IgD-negative memory B cell (primary cell): ENCODE measurements at regions not wholly inside any gene's neighbourhood (a gene's known extent, or its start where the extent isn't known, plus 50 kb on each side); places are given as distances from the start of the nearest gene placed in this dataset.

Experiments
- H3K27ac Mint-ChIP-seq, 3 donors: one replicate each; pipeline ENCODE4 v1.8.0; 2020 to 2022; ENCODE audit warnings: mild to moderate bottlenecking in 3 of 3, mixed read lengths in 3 of 3, moderate library complexity in 1 of 3
- H3K27me3 Mint-ChIP-seq: one replicate; pipeline ENCODE4 v1.8.0; 2021; ENCODE audit warnings: mixed read lengths
- H3K36me3 Mint-ChIP-seq: one replicate; pipeline ENCODE4 v1.8.0; 2020; ENCODE audit warnings: mild to moderate bottlenecking, mixed read lengths
- H3K4me1 Mint-ChIP-seq, 3 donors: one replicate each; pipeline ENCODE4 v1.8.0; 2020 to 2022; ENCODE audit warnings: mixed read lengths in 3 of 3, mild to moderate bottlenecking in 1 of 3
- H3K4me3 Mint-ChIP-seq, 4 donors: one replicate each; pipeline ENCODE4 v1.8.0; 2020 to 2022; ENCODE audit warnings: mild to moderate bottlenecking in 4 of 4, mixed read lengths in 4 of 4, moderate library complexity in 3 of 4
- H3K9me3 Mint-ChIP-seq, 3 donors: one replicate each; pipeline ENCODE4 v1.8.0; 2020 to 2021; ENCODE audit warnings: mixed read lengths in 3 of 3, mild to moderate bottlenecking in 1 of 3

DNA sequence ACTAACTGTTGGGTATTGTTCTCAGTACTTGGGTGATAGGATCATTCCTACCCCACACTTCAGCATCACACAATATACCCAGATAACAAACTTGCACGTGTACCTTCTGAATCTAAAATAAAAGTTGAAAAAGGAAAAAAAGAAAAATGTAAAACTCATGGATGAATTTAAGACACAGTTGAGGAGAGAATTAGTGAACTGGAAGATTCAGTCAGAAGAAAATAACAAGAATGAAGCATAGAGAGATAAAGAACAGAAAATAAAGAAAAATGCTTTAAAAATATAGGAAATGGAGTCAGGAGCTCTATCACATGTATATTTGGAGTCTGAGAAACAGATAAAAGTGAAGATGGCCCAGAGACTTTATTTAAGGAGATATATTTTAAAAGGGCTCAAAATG is 90.4 kb upstream of the SALL3 start:
- no peaks in the 10 kb centered on the region for H3K27me3 Mint-ChIP-seq

DNA sequence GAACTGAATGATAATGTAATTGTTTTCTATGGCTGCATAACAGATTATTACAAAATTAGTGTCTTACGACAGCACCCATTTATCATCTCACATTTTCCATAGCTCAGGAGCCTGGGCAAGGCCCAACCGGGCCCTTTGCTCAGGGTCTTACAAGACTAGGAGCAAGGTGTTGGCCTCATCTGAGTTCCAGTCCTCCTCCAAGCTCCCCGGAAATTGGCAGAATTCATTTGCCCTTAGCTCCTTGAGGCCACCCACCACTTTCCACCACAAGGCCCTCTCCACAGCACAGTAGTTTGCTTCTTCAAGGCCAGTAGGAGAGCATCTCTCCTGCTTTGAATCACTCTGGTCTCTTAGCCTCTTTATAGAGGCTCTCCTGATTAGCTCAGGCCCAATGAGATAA is 89.2 kb upstream of the SALL3 start:
- peaks cover 9 to 51% (median 24%) of the 10 kb centered on the region in 3 donors for H3K9me3 Mint-ChIP-seq
- H3K27me3 Mint-ChIP-seq, result no peaks in the 10 kb centered on the region
- no peak overlapping the region for H3K27ac Mint-ChIP-seq
- no peak overlapping the region for H3K4me3 Mint-ChIP-seq
- H3K4me1 Mint-ChIP-seq, result no peaks in the 10 kb centered on the region
- H3K36me3 Mint-ChIP-seq, result no peaks in the 10 kb centered on the region

More for the DNA sequence above, 90.4 kb upstream of the SALL3 start:
- no peaks in the 10 kb centered on the region for H3K4me1 Mint-ChIP-seq
- H3K9me3 Mint-ChIP-seq, result peaks cover 9 to 58% (median 25%) of the 10 kb centered on the region in 3 donors
- no peak overlapping the region for H3K27ac Mint-ChIP-seq
- no peaks in the 10 kb centered on the region for H3K36me3 Mint-ChIP-seq
- peak overlapping the region in 1 of 4 donors; percentile 52 for H3K4me3 Mint-ChIP-seq

DNA sequence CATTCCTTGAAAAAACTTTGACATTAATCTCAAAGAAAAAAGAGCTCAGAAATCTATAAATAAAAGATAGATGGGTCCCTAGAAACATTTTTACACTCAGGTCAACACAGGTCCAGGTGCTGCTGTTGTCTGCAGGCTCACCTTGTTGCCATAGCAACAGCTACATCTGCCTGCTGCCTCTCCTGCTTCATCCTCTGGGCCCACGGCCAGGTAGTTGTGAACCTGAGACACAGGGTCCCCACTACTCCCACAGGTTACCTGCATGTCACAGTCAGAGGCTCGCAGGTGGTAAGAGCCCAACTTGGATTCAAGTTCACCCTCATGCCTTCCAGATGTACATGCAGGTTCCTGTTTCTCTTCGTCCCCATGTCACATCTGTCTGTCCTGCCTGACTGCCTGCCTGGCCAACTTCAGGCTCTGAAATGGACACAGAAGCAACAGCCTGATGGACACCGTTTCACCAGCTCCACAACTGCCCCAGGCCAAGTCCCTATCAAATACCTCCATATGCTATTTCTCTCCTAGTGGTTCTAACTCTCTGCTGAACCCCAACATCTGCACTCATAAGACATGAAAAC is 88.3 kb upstream of the SALL3 start:
- Mint-ChIP-seq H3K36me3 (no peaks in the 10 kb centered on the region), H3K9me3 (peaks cover 9 to 43% (median 17%) of the 10 kb centered on the region in 3 donors), H3K4me3 (peak overlapping the region in 1 of 4 donors; percentile 32), H3K27me3 (no peaks in the 10 kb centered on the region), H3K4me1 (no peaks in the 10 kb centered on the region), H3K27ac (no peak overlapping the region)

DNA sequence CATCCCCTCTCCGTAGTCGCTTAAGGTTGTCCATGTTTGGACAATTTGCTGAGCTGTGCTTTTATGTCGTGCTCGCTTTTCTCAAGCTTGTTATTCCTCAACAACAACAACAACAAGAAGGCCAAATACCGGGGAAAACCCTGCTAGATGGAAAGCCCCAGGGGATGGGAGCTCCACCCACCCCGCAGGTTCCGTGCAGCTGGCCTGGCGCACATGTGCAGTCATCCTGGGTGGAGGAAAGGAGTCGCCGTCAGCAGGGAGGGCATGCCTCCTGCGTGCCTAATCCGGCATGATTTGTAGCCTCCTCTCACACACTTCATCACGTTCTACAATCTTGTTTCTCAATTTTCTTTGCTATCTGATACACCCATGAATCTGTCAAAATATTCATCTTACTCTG is 87.4 kb upstream of the SALL3 start:
- H3K4me1 Mint-ChIP-seq, result no peaks in the 10 kb centered on the region
- no peak overlapping the region for H3K4me3 Mint-ChIP-seq
- no peaks in the 10 kb centered on the region for H3K27me3 Mint-ChIP-seq
- no peaks in the 10 kb centered on the region for H3K36me3 Mint-ChIP-seq
- no peak overlapping the region for H3K27ac Mint-ChIP-seq
- H3K9me3 Mint-ChIP-seq, result peaks cover 7 to 37% (median 14%) of the 10 kb centered on the region in 3 donors

DNA sequence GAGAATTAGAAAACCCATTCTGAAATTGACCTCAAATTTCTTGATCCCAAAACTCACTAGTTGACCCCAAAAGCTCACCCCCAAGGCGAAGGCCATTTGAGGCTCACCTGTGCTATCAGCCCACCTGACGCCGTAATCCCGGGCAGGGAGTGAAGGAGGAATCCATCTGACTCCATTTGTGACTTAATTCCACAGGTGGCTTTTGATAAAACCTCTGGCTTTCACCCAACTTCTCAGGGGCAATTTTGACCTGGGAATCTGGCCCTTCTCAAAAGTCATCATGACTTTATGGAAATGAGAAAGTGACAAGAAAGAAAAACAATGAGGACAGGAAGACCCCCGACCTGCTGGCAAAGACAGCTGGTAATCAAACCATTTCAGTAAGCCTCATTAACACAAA is 86.9 kb upstream of the SALL3 start:
- Mint-ChIP-seq H3K27ac (no peak overlapping the region), H3K27me3 (no peaks in the 10 kb centered on the region), H3K4me1 (no peaks in the 10 kb centered on the region), H3K9me3 (peaks cover 6 to 32% (median 13%) of the 10 kb centered on the region in 3 donors), H3K36me3 (no peaks in the 10 kb centered on the region), H3K4me3 (no peak overlapping the region)

DNA sequence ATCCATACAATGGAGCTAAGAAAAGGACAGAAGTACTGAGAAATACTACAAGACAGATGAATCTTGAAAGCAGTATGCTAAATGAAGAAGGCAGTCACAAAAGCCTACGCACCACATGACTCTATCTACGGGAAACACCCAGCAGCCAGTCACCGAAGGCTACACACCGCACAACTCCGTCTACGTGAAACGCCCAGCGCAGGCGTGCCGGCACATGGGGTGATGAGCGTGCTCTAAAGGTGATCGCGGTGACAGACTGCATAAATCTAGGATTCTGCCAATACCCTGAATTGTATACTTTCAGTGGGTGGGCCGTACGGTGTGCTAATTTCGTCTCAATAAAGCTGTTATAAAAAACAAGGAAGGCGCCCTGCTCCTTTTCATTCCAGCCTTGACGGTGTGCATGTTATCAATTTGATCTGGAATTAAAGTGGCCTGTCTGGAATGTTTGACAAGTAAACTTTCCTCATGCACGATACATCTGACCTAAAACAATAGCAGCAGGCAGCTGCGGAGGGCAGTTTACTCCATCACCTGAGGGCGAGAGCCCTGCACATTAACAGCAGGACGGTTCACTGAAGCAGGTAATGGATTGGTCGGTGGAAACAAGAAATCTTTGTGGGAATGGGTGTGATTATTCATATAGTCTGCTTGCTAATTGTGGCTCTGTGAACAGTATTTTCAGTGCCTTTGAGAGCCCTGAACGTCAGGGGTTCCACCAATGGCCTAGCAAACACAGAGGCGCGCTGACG is 86.2 kb upstream of the SALL3 start:
- no peaks in the 10 kb centered on the region for H3K4me1 Mint-ChIP-seq
- peak overlapping the region in 1 of 4 donors; percentile 12 for H3K4me3 Mint-ChIP-seq
- H3K9me3 Mint-ChIP-seq, result peaks cover 3 to 29% (median 14%) of the 10 kb centered on the region in 3 donors
- no peak overlapping the region for H3K27ac Mint-ChIP-seq
- H3K27me3 Mint-ChIP-seq, result no peaks in the 10 kb centered on the region
- H3K36me3 Mint-ChIP-seq, result no peaks in the 10 kb centered on the region

DNA sequence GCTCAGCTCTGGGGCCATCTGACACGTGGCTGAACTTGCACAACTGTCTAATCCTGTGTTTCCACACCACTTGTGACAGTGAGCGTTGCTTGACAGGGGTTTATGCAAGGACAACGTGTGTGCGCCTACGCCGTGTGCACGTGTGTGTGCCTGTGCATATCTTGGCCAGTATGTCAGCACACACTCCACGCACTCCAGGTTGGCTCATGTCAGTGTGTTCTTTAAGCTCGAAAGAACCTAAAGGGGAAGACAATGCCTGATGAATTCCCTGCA is 85.6 kb upstream of the SALL3 start:
- Mint-ChIP-seq H3K27me3 (no peaks in the 10 kb centered on the region), H3K36me3 (no peaks in the 10 kb centered on the region), H3K4me1 (no peaks in the 10 kb centered on the region), H3K9me3 (peaks cover 4 to 24% (median 8%) of the 10 kb centered on the region in 3 donors), H3K4me3 (no peak overlapping the region), H3K27ac (no peak overlapping the region)

DNA sequence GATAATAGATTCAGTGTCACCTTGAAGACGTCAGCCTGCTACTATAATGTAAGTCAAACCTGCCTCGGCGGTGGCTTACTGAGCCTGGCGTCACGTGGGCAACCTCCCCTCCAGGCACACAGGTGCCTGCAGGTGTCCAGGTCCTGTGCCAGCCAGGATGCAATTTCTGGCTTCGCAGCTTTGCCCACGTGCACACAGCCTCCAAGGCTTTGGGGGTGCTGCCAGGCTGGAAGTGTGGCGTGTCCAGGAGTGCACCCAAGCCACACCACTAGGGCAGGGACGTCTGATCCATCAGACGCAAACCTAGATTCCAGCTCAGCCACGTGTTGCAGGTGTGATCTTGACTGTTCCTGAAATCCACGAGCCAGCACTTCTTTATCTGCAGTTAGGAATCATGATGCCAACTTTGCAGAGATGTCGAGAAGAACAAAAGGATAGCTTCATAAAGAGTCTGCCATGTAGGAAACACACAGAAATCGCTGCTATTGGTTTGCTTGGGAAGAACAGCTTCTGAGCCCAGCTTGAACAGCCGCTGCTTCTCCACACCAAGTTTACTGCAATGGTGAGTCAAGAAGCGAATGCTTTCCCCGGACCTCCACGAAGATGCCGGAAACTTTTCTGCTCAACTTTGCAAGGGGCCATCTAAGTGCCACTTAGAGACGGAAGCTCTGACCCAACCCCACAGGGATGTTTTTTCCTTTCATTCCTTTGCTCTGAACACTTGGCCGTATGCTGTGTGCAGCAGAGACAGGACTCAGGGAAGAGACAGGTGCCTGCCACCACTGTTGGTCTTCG is 84.2 kb upstream of the SALL3 start:
- H3K27ac Mint-ChIP-seq, result no peak overlapping the region
- H3K27me3 Mint-ChIP-seq, result no peaks in the 10 kb centered on the region
- H3K9me3 Mint-ChIP-seq, result peaks cover 3 to 18% (median 5%) of the 10 kb centered on the region in 3 donors
- no peaks in the 10 kb centered on the region for H3K36me3 Mint-ChIP-seq
- H3K4me3 Mint-ChIP-seq, result no peak overlapping the region
- no peaks in the 10 kb centered on the region for H3K4me1 Mint-ChIP-seq

DNA sequence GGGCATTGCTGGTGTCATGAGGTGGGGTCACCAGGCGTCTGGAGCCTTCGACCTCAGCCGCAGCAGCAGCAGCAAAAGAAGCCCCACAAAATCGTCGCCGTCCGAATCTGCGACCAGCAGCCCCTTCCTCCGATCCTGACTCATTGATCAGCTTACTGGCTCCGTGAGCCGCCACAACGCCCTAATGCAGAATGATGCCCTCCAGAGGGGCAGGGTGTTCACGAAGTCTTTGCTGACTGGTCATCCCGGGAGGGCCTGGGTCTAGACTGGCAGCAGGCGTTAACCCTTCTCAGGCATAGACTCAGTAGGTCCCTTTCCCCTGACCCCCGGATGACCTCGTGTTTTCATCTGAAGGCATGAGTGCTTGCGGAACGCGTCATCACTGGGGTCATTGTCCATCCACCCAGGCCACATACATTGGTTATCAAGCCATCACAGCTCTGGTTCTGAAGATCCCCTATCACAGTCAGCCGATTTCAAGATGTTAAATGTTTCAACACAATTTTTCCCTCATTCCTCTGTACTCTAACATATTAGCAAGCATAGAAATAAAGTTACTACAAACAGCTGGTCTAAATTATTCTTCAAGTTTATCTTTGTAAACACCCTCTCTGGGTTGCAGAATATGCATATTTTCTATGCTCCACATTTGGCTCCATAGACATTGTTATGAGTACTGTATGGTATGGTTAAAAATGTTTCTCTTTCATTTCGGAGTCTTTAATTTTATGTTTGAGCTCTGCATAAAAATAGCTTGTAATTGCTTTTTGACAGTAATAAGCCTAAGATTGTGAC is 83.3 kb upstream of the SALL3 start:
- Mint-ChIP-seq H3K27ac (no peak overlapping the region), H3K4me1 (no peaks in the 10 kb centered on the region), H3K36me3 (no peaks in the 10 kb centered on the region), H3K27me3 (no peaks in the 10 kb centered on the region), H3K4me3 (no peak overlapping the region), H3K9me3 (peaks cover 3 to 12% (median 5%) of the 10 kb centered on the region in 3 donors)

DNA sequence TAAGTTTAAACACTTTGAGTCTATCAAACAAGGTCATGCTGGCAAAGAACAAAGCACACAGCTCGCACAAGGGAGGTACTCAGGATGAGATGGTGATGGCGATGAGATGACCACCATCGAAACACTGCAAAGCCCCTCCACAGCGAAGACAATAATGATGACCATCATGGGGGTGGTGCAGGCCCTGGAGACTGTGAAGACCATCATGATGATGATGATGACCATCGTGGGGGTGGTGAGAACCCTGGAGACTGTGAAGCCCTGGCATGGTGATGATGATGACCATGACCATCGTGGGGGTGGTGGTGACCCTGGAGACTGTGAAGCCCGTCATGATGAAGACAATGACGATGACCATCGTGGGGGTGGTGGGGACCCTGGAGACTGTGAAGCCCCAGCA is 81.6 kb upstream of the SALL3 start:
- peaks cover 3 to 8% (median 5%) of the 10 kb centered on the region in 3 donors for H3K9me3 Mint-ChIP-seq
- H3K36me3 Mint-ChIP-seq, result no peaks in the 10 kb centered on the region
- H3K4me3 Mint-ChIP-seq, result no peak overlapping the region
- H3K4me1 Mint-ChIP-seq, result peaks cover 0 to 1% (median 0%) of the 10 kb centered on the region in 3 donors
- H3K27me3 Mint-ChIP-seq, result peaks cover 5% of the 10 kb centered on the region
- H3K27ac Mint-ChIP-seq, result no peak overlapping the region

DNA sequence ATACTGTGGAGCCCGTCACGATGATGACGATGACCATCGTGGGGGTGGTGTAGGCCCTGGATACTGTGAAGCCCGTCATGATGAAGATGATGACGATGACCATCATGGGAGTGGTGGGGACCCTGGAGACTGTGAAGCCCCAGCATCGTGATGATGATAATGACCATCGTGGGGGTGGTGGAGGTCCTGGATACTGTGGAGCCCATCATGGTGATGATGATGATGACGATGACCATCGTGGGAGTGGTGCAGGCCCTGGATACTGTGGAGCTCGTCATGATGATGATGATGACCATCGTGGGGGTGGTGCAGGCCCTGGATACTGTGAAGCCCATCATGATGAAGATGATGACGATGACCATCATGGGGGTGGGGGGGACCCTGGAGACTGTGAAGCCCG is 81.0 kb upstream of the SALL3 start:
- H3K36me3 Mint-ChIP-seq, result no peaks in the 10 kb centered on the region
- peaks cover 3 to 8% (median 5%) of the 10 kb centered on the region in 3 donors for H3K9me3 Mint-ChIP-seq
- no peak overlapping the region for H3K27ac Mint-ChIP-seq
- peaks cover 5% of the 10 kb centered on the region for H3K27me3 Mint-ChIP-seq
- H3K4me3 Mint-ChIP-seq, result no peak overlapping the region
- H3K4me1 Mint-ChIP-seq, result peaks cover 0 to 1% (median 0%) of the 10 kb centered on the region in 3 donors

DNA sequence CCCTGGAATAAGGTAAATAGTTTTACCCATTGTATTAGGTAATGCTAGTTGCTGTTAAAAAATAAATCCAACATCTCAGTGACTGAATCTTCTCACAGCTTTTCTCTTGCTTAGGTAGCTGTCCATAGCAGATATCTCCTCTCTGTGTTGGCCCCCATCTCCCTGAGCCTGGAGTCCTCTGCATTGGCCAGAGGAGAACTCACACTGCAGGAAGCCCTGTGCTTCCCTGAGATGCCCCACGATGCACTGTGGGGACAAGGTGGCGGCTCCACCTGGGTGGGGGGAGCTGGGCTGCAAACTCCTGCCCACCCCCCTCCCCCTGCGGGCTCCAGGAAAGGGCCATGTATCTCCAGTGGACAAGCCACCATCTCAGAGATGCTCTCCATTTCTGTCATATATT is 80.4 kb upstream of the SALL3 start:
- Mint-ChIP-seq H3K27me3 (peaks cover 8% of the 10 kb centered on the region), H3K9me3 (peaks cover 3 to 8% (median 5%) of the 10 kb centered on the region in 3 donors), H3K27ac (no peak overlapping the region), H3K36me3 (no peaks in the 10 kb centered on the region), H3K4me3 (no peak overlapping the region), H3K4me1 (peaks cover 0 to 1% (median 0%) of the 10 kb centered on the region in 3 donors)

DNA sequence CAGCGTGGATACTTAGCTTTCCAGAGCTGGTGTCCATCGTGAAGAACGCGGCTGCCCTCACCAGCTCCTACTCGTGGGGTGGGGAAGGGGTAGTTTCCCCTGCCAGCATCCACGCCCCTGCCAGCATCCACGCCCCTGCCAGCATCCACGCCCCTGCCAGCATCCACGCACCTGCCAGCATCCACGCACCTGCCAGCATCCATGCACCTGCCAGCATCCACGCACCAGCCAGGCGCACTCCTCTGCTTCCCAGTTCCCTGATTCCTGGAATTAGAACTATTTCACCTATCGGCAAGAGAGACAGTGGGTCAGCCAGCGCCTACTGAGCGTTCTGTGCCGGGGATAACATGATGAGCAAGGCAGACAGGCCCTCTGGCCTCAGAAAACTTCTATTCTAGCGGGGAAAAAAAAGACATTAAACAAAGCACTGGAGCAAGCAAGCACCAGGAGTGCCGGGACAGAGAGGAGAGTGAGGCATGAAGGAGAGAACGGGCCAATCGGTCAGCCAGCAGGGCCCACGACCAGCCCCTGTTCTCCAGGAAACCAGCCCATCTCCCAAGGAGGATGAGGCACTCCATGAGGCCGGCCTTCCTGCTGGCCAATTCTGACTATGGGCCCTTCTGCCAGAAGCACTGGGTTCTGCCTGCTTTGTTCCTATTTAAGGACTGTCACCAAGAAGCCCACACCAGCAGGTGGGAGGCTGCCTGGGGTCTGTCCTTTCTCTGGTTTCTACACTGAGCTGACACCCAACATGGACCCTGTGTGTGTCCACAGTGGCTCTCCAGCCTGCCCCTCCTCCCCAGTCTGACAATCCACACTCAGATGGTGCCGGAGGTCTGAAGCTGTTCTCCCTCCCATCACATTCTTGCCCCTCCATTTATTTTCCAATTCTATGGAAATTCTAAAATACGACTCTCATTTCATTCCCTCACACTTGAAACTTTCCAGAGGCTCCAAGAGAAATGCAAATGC is 78.4 kb upstream of the SALL3 start:
- Mint-ChIP-seq H3K36me3 (no peaks in the 10 kb centered on the region), H3K4me1 (peaks cover 0 to 1% (median 0%) of the 10 kb centered on the region in 3 donors), H3K27me3 (peaks cover 8% of the 10 kb centered on the region), H3K4me3 (no peak overlapping the region), H3K9me3 (peaks cover 3 to 8% (median 5%) of the 10 kb centered on the region in 3 donors), H3K27ac (no peak overlapping the region)
